CD14-positive monocyte (primary cell): ENCODE measurements at regions not wholly inside any gene's neighbourhood (a gene's known extent, or its start where the extent isn't known, plus 50 kb on each side); places are given as distances from the start of the nearest gene placed in this dataset.

Experiments
- DNase-seq, 3 donors: peaks; one replicate each; pipeline ENCODE4 v3.0.0-alpha.2; 2011 to 2022
- H2AFZ ChIP-seq: 2 replicates; pipeline ENCODE4 v1.6.0; 2012; ENCODE audit warnings: mild to moderate bottlenecking, low read depth, low read length, inconsistent platforms; ENCODE audit not compliant: insufficient read depth, poor library complexity, severe bottlenecking
- H3K27ac ChIP-seq, 2 donors: 1 replicate in 1 of 2; 2 replicates in 1 of 2; pipeline ENCODE4 v1.5.1; 2012 to 2013; ENCODE audit warnings: low read length in 2 of 2, control low read depth in 1 of 2, inconsistent platforms in 1 of 2, low read depth in 1 of 2, mild to moderate bottlenecking in 1 of 2
- H3K27me3 ChIP-seq, 2 donors: one replicate each; pipeline versions ENCODE4 v1.6.0 to v1.6.1; 2011 to 2013; ENCODE audit warnings: low read length in 2 of 2; ENCODE audit not compliant: control insufficient read depth in 2 of 2, insufficient read depth in 2 of 2
- H3K36me3 ChIP-seq, 2 donors: replicated peaks in 1 of 2; 1 replicate in 1 of 2; 2 replicates in 1 of 2; pipeline versions ENCODE4 v1.5.1 to v1.6.1; 2012 to 2013; ENCODE audit warnings: low read length in 2 of 2, control low read depth in 1 of 2, inconsistent platforms in 1 of 2, mild to moderate bottlenecking in 1 of 2; ENCODE audit not compliant: insufficient read depth in 2 of 2, control insufficient read depth in 1 of 2
- H3K4me1 ChIP-seq, 2 donors: 1 replicate in 1 of 2; 2 replicates in 1 of 2; pipeline versions ENCODE4 v1.5.1 to v1.6.1; 2012 to 2013; ENCODE audit warnings: low read length in 2 of 2, control low read depth in 1 of 2, inconsistent platforms in 1 of 2, mild to moderate bottlenecking in 1 of 2, moderate library complexity in 1 of 2; ENCODE audit not compliant: insufficient read depth in 2 of 2, control insufficient read depth in 1 of 2
- H3K4me2 ChIP-seq: replicated peaks from 2 replicates; pipeline ENCODE3; 2012; ENCODE audit warnings: low read length, moderate library complexity, mild to moderate bottlenecking; ENCODE audit not compliant: poor library complexity, severe bottlenecking; ENCODE audit errors: extremely low read depth
- H3K4me3 ChIP-seq, 3 experiments: fragments of 200-600 bp in 1 of 3; sonication (generic) in 1 of 3; replicated peaks in 1 of 3; 1 replicate in 2 of 3; 2 replicates in 1 of 3; pipeline ENCODE4 v1.5.1; 2011 to 2013; ENCODE audit warnings: low read length in 3 of 3, mild to moderate bottlenecking in 3 of 3, control low read depth in 2 of 3, low read depth in 2 of 3, inconsistent platforms in 1 of 3, moderate library complexity in 1 of 3
- H3K79me2 ChIP-seq: 2 replicates; pipeline ENCODE4 v1.6.0; 2012; ENCODE audit warnings: mild to moderate bottlenecking, control low read depth, inconsistent platforms, low read length, moderate library complexity; ENCODE audit not compliant: insufficient read depth
- H3K9ac ChIP-seq: 2 replicates; pipeline ENCODE4 v1.6.0; 2017; ENCODE audit warnings: low read length, mild to moderate bottlenecking; ENCODE audit not compliant: insufficient read depth, poor library complexity, severe bottlenecking
- H3K9me3 ChIP-seq, 2 donors: replicated peaks in 1 of 2; 1 replicate in 1 of 2; 2 replicates in 1 of 2; pipeline versions ENCODE4 v1.5.1 to v1.6.1; 2012 to 2013; ENCODE audit warnings: low read length in 2 of 2, control low read depth in 1 of 2; ENCODE audit not compliant: control insufficient read depth in 1 of 2, insufficient read depth in 1 of 2
- H4K20me1 ChIP-seq: 2 replicates; pipeline ENCODE4 v1.6.0; 2012; ENCODE audit warnings: mild to moderate bottlenecking, low read length, control low read depth, moderate library complexity; ENCODE audit not compliant: insufficient read depth
- H3K27ac Mint-ChIP-seq, 7 donors: one replicate each; pipeline ENCODE4 v1.8.0; 2020; ENCODE audit warnings: mild to moderate bottlenecking in 7 of 7, mixed read lengths in 7 of 7, moderate library complexity in 6 of 7, inconsistent platforms in 2 of 7
- H3K27me3 Mint-ChIP-seq, 3 donors: one replicate each; pipeline ENCODE4 v1.8.0; 2021 to 2022; ENCODE audit warnings: low read depth in 3 of 3, mild to moderate bottlenecking in 3 of 3, mixed read lengths in 3 of 3, moderate library complexity in 3 of 3, inconsistent platforms in 1 of 3
- H3K36me3 Mint-ChIP-seq, 2 donors: one replicate each; pipeline ENCODE4 v1.8.0; 2020; ENCODE audit warnings: mixed read lengths in 2 of 2, inconsistent platforms in 1 of 2, mild to moderate bottlenecking in 1 of 2
- H3K4me1 Mint-ChIP-seq: one replicate; pipeline ENCODE4 v1.8.0; 2020; ENCODE audit warnings: mild to moderate bottlenecking, mixed read lengths
- H3K4me3 Mint-ChIP-seq, 2 donors: one replicate each; pipeline ENCODE4 v1.8.0; 2020; ENCODE audit warnings: mild to moderate bottlenecking in 2 of 2, mixed read lengths in 2 of 2, moderate library complexity in 1 of 2
- H3K9me3 Mint-ChIP-seq, 7 donors: one replicate each; pipeline ENCODE4 v1.8.0; 2020 to 2022; ENCODE audit warnings: mixed read lengths in 7 of 7, mild to moderate bottlenecking in 6 of 7, moderate library complexity in 6 of 7, inconsistent platforms in 2 of 7
- CTCF ChIP-seq: fragments of 200-600 bp; IDR thresholded peaks from one replicate; pipeline ENCODE4 v1.8.0; 2022; ENCODE audit warnings: antibody characterized with exemption, mild to moderate bottlenecking
- WGBS: methylation state at CpG from one replicate; pipeline ENCODE4 v1.1.5; 2013; ENCODE audit warnings: missing lambda C conversion rate; ENCODE audit not compliant: insufficient coverage; 5-methylcytosine and 5-hydroxymethylcytosine counted together
- intact Hi-C, 2 donors: fragments of 100-400 bp; cut with micrococcal nuclease; formaldehyde crosslinking; loops; one replicate each; pipeline versions ENCODE4 v1.15.0 to v1.15.1; 2023

- intact Hi-C loops: no loop called here
- no peaks in the 10 kb centered on the region for H3K4me1 ChIP-seq
- TF ChIP-seq CTCF: no peak
- no peaks in the 10 kb centered on the region for H3K36me3 ChIP-seq
- H4K20me1 ChIP-seq: no peaks in the 10 kb centered on the region
- Mint-ChIP-seq H3K4me3 (no peak overlapping the region), H3K36me3 (no peaks in the 10 kb centered on the region), H3K4me1 (no peaks in the 10 kb centered on the region), H3K27ac (no peak overlapping the region), H3K9me3 (no peaks in the 10 kb centered on the region), H3K27me3 (no peaks in the 10 kb centered on the region)
- no peak overlapping the region for H3K4me2 ChIP-seq
- H3K27me3 ChIP-seq: no peaks in the 10 kb centered on the region
- DNase-seq: no peak
- 95% methylated on average over 10 of the region's 10 CpGs for WGBS
- no peaks in the 10 kb centered on the region for H3K9me3 ChIP-seq
- H3K9ac ChIP-seq: no peak overlapping the region
- no peak overlapping the region for H2AFZ ChIP-seq
- H3K79me2 ChIP-seq: no peaks in the 10 kb centered on the region
- no peak overlapping the region for H3K4me3 ChIP-seq
- no peak overlapping the region for H3K27ac ChIP-seq
Measured at GRCh38 chr5:30042677-30043076, 1150.8 kb upstream of the CDH6 start.

- Histone ChIP-seq H3K4me2 (no peak overlapping the region), H3K9me3 (no peaks in the 10 kb centered on the region), H3K36me3 (no peaks in the 10 kb centered on the region), H3K4me1 (no peaks in the 10 kb centered on the region), H3K27ac (no peak overlapping the region), H3K4me3 (no peak overlapping the region), H3K79me2 (no peaks in the 10 kb centered on the region), H4K20me1 (no peaks in the 10 kb centered on the region), H3K27me3 (no peaks in the 10 kb centered on the region), H3K9ac (no peak overlapping the region), H2AFZ (no peak overlapping the region)
- H3K4me1 Mint-ChIP-seq: no peaks in the 10 kb centered on the region
- H3K27ac Mint-ChIP-seq: no peak overlapping the region
- TF ChIP-seq CTCF: no peak
- WGBS: 95% methylated on average over 6 of the region's 7 CpGs
- intact Hi-C loops: no loop called here
- no peak overlapping the region for H3K4me3 Mint-ChIP-seq
- DNase-seq: no peak
- H3K36me3 Mint-ChIP-seq: no peaks in the 10 kb centered on the region
- no peaks in the 10 kb centered on the region for H3K9me3 Mint-ChIP-seq
- no peaks in the 10 kb centered on the region for H3K27me3 Mint-ChIP-seq
Measured at GRCh38 chr5:30041831-30042385, 1151.6 kb upstream of the CDH6 start.
